ENCODE measurements at regions not wholly inside any gene's neighbourhood (a gene's known extent, or its start where the extent isn't known, plus 50 kb on each side); places are given as distances from the start of the nearest gene placed in this dataset.

DNA sequence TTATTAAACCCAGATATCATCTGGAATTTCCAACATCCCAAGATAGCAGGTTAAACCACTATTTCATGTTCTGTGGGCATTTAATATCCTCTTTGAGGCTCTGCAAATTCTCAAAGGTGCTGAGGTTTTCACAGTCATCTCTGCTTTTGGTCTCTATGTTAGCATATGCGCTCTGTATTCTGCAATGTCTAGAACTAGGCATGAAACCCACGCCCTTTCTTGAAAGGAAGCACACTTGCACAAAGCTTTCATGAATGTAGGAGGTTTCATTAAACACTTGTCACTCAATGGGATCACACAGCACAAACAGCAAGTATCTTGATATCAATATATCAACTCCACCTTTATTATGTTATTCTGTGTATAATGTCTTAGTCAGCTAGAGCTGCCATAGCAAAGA lies 172.0 kb upstream of the USP24 start:
- TF ChIP-seq, protein P1, sequence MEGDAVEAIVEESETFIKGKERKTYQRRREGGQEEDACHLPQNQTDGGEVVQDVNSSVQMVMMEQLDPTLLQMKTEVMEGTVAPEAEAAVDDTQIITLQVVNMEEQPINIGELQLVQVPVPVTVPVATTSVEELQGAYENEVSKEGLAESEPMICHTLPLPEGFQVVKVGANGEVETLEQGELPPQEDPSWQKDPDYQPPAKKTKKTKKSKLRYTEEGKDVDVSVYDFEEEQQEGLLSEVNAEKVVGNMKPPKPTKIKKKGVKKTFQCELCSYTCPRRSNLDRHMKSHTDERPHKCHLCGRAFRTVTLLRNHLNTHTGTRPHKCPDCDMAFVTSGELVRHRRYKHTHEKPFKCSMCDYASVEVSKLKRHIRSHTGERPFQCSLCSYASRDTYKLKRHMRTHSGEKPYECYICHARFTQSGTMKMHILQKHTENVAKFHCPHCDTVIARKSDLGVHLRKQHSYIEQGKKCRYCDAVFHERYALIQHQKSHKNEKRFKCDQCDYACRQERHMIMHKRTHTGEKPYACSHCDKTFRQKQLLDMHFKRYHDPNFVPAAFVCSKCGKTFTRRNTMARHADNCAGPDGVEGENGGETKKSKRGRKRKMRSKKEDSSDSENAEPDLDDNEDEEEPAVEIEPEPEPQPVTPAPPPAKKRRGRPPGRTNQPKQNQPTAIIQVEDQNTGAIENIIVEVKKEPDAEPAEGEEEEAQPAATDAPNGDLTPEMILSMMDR (IDR thresholded peaks at IDR 0.05; ENCODE audit: borderline replicate concordance, insufficient read depth, low read depth, low read length), result no peak
- no peak overlapping the region for H3K4me3 ChIP-seq (ENCODE audit: low read depth, low read length)

DNA sequence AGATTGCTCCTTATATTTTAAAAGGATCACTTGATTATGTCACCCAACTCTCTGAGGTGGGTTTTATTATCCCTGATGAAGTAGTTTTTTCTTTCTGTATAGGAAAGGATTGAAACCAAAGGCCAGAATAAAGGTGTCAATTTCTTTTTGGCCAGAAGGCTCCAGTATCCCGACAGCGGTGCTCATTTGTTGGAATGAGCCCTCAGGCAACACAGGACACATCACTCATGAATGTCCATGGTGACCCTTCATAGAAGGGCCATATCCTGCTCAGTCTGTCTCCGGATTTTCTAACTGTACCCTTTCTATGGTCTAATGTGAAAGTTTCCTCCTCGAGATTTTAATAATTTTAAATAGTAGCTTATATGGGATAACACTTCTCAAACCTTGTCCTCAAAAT lies 171.3 kb upstream of the USP24 start:
- no peak overlapping the region for H3K4me3 ChIP-seq (ENCODE audit: low read depth, low read length)
- TF ChIP-seq, protein P1 (IDR thresholded peaks at IDR 0.05; ENCODE audit: borderline replicate concordance, insufficient read depth, low read depth, low read length), result no peak

DNA sequence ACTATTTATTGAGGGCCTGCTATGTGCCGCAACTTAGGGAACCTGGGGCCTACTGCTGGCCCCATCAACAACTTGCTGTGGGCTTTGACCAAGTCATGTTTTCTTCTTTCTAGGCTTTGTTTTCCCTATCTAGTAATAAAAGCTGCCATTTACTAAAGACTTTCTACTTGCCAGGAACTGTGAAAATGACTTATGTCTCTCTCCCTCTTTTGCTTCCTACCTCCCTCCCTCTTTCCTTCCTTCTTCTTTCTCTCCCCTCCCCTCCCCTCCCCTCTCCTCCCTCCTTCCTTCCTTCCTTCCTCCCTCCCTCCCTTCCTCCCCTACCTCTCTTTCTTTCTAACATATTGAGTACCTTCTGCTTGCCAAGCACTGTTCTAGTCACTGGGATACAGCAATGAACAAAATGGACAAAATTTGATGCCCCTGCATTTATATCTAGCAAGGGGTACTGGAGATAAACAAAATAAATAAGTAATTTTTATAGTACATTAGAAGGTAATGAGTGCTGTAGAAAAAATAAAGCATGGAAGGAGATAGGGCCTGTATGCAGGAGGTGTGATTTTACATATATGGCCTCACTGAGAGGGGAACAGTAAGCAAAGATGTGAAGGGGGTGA lies 170.3 kb upstream of the USP24 start:
- TF ChIP-seq, protein P1 (IDR thresholded peaks at IDR 0.05; ENCODE audit: borderline replicate concordance, insufficient read depth, low read depth, low read length), result no peak
- H3K4me3 ChIP-seq (ENCODE audit: low read depth, low read length), result no peak overlapping the region

DNA sequence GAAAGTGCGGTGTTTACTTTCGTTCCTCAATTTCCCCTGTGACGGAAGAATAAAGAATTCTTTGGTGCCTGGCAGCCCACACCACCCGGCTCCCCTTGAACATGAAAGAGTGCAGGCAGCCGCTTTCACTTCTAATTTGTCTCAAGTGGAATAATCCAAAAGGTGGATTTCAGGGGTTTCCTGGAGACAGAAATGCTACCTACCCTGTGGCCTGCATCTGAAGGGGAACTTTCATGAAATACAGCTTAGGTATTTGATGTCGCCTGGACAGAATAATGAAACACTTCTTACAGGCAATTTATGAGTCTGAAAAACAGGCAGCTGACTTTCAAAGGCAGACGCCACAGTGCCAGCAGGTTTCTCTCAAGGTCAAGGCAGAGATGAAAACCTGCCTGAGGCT lies 169.5 kb upstream of the USP24 start:
- no peak overlapping the region for H3K4me3 ChIP-seq (ENCODE audit: low read depth, low read length)
- TF ChIP-seq, protein P1 (IDR thresholded peaks at IDR 0.05; ENCODE audit: borderline replicate concordance, insufficient read depth, low read depth, low read length), result no peak

DNA sequence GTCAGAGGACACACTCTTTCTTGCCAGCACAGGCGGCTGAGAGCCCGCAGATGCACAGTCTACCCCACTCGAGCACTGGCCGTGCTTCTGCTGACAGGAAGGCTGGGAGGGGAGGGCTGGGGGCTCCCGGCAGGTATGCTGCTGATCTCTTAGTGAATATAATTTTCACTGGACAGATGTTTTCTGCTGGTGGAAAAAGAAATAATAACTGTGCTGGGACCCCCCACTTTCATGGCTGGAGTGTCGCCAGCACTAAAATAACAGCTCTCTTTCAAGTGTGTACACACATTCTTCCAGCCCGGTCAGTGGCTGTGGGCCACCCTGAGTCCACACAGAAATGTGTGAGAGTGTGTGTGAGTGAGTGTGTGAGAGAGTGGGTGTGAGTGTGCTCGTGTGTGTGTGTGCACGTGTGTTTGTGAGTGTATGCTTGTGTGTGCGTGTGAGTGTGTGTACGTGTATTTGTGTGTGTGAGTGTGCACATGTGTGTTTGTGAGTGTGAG lies 167.7 kb upstream of the USP24 start:
- H3K4me3 ChIP-seq (ENCODE audit: low read depth, low read length), result no peak overlapping the region
- TF ChIP-seq, protein P1 (IDR thresholded peaks at IDR 0.05; ENCODE audit: borderline replicate concordance, insufficient read depth, low read depth, low read length), result no peak

DNA sequence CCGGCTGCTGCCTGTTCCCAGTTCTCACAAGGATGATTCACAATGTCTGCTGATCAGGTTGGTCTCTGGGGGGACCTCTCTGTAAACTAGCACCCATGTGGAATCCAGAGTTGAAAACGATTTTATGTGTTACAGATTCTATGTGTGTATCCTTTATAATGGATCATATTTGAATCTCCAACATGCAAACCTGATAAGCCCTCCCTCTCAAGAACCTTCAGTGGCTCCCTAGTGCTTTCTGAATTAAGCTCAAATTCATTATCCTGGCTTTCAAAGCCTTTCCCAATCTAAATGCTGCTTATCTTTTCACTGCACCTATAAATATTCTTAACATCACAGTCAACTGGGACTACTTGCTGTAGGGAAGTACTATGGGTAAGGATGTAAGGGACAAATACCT lies 166.8 kb upstream of the USP24 start:
- H3K4me3 ChIP-seq (ENCODE audit: low read depth, low read length), result no peak overlapping the region
- TF ChIP-seq, protein P1 (IDR thresholded peaks at IDR 0.05; ENCODE audit: borderline replicate concordance, insufficient read depth, low read depth, low read length), result no peak

DNA sequence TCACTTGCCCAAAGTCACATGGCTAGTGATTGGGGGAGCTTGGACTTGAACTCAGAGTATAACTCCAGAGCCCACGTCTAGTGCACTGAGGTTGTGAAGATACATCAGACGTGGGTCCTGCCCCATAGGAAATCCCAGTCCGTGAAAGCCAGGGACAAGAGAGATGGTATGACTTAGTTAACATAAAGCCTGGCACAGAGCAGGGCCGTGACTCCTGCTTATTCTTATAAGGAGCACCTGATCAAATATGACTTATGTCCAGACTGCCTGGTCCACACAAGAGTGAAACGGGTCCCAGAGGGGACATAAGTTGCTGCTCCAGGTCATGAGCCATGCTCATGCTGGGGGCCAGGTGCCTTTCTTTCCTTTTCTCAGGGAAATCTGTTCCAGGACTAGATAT lies 166.3 kb upstream of the USP24 start:
- no peak overlapping the region for H3K4me3 ChIP-seq (ENCODE audit: low read depth, low read length)
- TF ChIP-seq, protein P1 (IDR thresholded peaks at IDR 0.05; ENCODE audit: borderline replicate concordance, insufficient read depth, low read depth, low read length), result no peak

Measured in GM12875 (cell line).